ENCODE measurements at regions not wholly inside any gene's neighbourhood (a gene's known extent, or its start where the extent isn't known, plus 50 kb on each side); places are given as distances from the start of the nearest gene placed in this dataset.

DNA sequence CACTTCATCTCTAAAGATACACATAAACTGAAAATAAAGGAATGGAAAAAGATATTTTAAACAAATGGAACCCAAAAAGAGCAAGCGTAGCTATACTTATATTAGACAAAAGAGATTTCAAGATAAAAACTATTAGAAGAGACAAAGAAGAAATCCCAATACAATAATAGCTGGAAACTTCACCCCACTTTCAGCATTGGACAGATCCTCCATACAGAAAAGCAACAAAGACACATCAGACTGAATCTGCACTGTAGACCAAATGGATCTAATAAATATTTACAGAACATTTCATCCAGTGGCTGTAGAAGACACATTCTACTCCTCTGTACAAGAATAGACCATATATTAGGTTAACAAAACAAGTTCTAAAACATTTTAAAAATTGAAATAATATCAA lies 117.6 kb upstream of the PDE3A start:
- TF ChIP-seq, protein P1, sequence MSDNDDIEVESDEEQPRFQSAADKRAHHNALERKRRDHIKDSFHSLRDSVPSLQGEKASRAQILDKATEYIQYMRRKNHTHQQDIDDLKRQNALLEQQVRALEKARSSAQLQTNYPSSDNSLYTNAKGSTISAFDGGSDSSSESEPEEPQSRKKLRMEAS (CRISPR knock-in tag; IDR thresholded peaks at IDR 0.05) = no peak
- no peak for TF ChIP-seq SP1 (CRISPR knock-in tag; conservative IDR thresholded peaks at IDR 0.05)
- TF ChIP-seq, protein P2, sequence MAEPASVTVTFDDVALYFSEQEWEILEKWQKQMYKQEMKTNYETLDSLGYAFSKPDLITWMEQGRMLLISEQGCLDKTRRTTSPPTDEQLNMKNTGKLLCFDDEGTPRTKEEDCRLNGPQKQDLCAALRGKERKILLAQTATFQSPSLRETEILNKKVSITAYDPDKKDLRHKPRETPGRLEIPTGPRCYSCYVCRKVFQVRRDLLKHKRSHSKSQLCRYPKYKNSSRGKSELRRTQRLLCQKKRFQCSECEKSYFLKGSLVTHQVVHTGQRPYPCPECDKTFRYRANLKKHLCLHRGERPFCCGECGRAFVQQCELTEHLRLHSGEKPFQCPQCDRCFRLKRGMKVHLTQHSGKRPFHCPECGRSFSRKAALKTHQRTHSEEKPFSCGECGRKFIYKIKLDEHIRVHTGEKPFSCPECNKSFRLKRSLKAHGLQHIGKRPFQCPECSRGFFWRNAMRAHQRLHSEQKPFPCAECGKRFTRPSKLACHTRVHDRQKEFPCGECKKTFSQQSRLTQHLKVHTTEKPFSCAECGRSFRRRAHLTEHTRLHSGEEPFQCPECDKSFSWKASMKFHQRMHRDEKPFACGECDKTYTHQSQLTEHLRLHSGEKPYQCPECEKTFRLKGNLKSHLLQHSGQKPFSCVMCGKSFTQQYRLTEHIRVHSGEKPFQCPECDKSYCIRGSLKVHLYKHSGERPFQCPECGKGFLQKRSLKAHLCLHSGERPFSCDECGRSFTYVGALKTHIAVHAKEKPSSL (CRISPR knock-in tag; conservative IDR thresholded peaks at IDR 0.05) = no peak
- TF ChIP-seq ZNF671 (CRISPR knock-in tag; IDR thresholded peaks at IDR 0.05) = no peak
- TF ChIP-seq, protein P3, sequence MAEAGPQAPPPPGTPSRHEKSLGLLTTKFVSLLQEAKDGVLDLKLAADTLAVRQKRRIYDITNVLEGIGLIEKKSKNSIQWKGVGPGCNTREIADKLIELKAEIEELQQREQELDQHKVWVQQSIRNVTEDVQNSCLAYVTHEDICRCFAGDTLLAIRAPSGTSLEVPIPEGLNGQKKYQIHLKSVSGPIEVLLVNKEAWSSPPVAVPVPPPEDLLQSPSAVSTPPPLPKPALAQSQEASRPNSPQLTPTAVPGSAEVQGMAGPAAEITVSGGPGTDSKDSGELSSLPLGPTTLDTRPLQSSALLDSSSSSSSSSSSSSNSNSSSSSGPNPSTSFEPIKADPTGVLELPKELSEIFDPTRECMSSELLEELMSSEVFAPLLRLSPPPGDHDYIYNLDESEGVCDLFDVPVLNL (CRISPR knock-in tag; IDR thresholded peaks at IDR 0.05; ENCODE audit: borderline replicate concordance, low read depth) = no peak
- no peak for TF ChIP-seq JUN (CRISPR knock-in tag; IDR thresholded peaks at IDR 0.05)
- TF ChIP-seq, protein P4, sequence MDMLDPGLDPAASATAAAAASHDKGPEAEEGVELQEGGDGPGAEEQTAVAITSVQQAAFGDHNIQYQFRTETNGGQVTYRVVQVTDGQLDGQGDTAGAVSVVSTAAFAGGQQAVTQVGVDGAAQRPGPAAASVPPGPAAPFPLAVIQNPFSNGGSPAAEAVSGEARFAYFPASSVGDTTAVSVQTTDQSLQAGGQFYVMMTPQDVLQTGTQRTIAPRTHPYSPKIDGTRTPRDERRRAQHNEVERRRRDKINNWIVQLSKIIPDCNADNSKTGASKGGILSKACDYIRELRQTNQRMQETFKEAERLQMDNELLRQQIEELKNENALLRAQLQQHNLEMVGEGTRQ (CRISPR knock-in tag; IDR thresholded peaks at IDR 0.05) = no peak
